HEK293 (cell line): ENCODE measurements at regions not wholly inside any gene's neighbourhood (a gene's known extent, or its start where the extent isn't known, plus 50 kb on each side); places are given as distances from the start of the nearest gene placed in this dataset.

Source experiments
- CTCF ChIA-PET: fragments of 350-600 bp; formaldehyde crosslinking; extraction: SDS; loops from one replicate; lab custom pipeline; 2021; ENCODE audit warnings: antibody characterized with exemption; lab: Yijun Ruan, JAX
- POLR2A ChIA-PET: fragments of 300-600 bp; formaldehyde crosslinking; extraction: SDS; loops from one replicate; lab custom pipeline; 2020; ENCODE audit warnings: antibody characterized with exemption, inconsistent platforms; lab: Yijun Ruan, JAX
- H3K27ac ChIP-seq: fragments of 200-500 bp; sonication (Bioruptor generic); 2 replicates; pipeline ENCODE4 v1.5.1; 2014; ENCODE audit warnings: low read depth, low read length, control low read depth, inconsistent platforms; ENCODE audit errors: extremely low read depth
- H3K36me3 ChIP-seq, 2 experiments: fragments of 200-500 bp in 1 of 2; sonication (Bioruptor generic) in 1 of 2; 1 replicate in 1 of 2; 2 replicates in 1 of 2; pipeline ENCODE4 v1.5.1; 2014 to 2017; ENCODE audit warnings: inconsistent platforms in 2 of 2, low read length in 2 of 2; ENCODE audit not compliant: control insufficient read depth in 2 of 2, insufficient read depth in 1 of 2
- H3K4me1 ChIP-seq: fragments of 200-500 bp; sonication (Bioruptor generic); 2 replicates; pipeline ENCODE4 v1.5.1; 2014; ENCODE audit warnings: mild to moderate bottlenecking, low read length, inconsistent platforms; ENCODE audit not compliant: control insufficient read depth, insufficient read depth
- H3K4me3 ChIP-seq: 2 replicates; pipeline ENCODE4 v1.5.1; 2011; ENCODE audit warnings: low read depth, mild to moderate bottlenecking, control low read depth, low read length, moderate library complexity
- H3K9me3 ChIP-seq: fragments of 200-500 bp; sonication (Bioruptor generic); 2 replicates; pipeline ENCODE4 v1.5.1; 2014; ENCODE audit warnings: low read depth, low read length, inconsistent platforms; ENCODE audit not compliant: control insufficient read depth, insufficient read depth
- BCL11B ChIP-seq: fragments of 450-650 bp; formaldehyde crosslinking; IDR thresholded peaks from 2 replicates; pipeline ENCODE4 v1.5.1; 2016; ENCODE audit warnings: low read depth, missing biosample characterization, missing genetic modification characterization
- EGR2 ChIP-seq: fragments of 450-650 bp; formaldehyde crosslinking; IDR thresholded peaks from 2 replicates; pipeline ENCODE4 v1.5.1; 2016; ENCODE audit warnings: low read depth, missing biosample characterization, missing genetic modification characterization
- OSR2 ChIP-seq: fragments of 450-650 bp; formaldehyde crosslinking; IDR thresholded peaks from 2 replicates; pipeline ENCODE4 v1.5.1; 2016; ENCODE audit warnings: missing biosample characterization, missing genetic modification characterization
- SCRT1 ChIP-seq: fragments of 450-650 bp; formaldehyde crosslinking; IDR thresholded peaks from 2 replicates; pipeline ENCODE4 v1.5.1; 2016; ENCODE audit warnings: missing biosample characterization, missing genetic modification characterization, borderline replicate concordance
- YY1 ChIP-seq: fragments of 450-650 bp; formaldehyde crosslinking; IDR thresholded peaks from 2 replicates; pipeline ENCODE4 v1.5.1; 2018; ENCODE audit warnings: missing biosample characterization, missing genetic modification characterization
- YY2 ChIP-seq: fragments of 450-650 bp; formaldehyde crosslinking; IDR thresholded peaks from 2 replicates; pipeline ENCODE4 v1.5.1; 2016; ENCODE audit warnings: missing biosample characterization, missing genetic modification characterization
- ZBTB48 ChIP-seq: fragments of 450-650 bp; formaldehyde crosslinking; IDR thresholded peaks from 2 replicates; pipeline ENCODE4 v1.5.1; 2016; ENCODE audit warnings: missing biosample characterization, missing genetic modification characterization
- ZFP37 ChIP-seq: fragments of 450-650 bp; formaldehyde crosslinking; IDR thresholded peaks from 2 replicates; pipeline ENCODE4 v1.5.1; 2016; ENCODE audit warnings: missing biosample characterization, missing genetic modification characterization
- ZFP69B ChIP-seq: fragments of 450-650 bp; formaldehyde crosslinking; IDR thresholded peaks from 2 replicates; pipeline ENCODE4 v1.5.1; 2016; ENCODE audit warnings: missing biosample characterization, missing genetic modification characterization
- ZIC2 ChIP-seq: fragments of 450-650 bp; formaldehyde crosslinking; IDR thresholded peaks from 2 replicates; pipeline ENCODE4 v1.5.1; 2016; ENCODE audit warnings: missing biosample characterization, missing genetic modification characterization
- ZNF10 ChIP-seq: fragments of 450-650 bp; formaldehyde crosslinking; IDR thresholded peaks from 2 replicates; pipeline ENCODE4 v1.5.1; 2017; ENCODE audit warnings: missing biosample characterization, missing genetic modification characterization
- ZNF157 ChIP-seq: fragments of 450-650 bp; formaldehyde crosslinking; IDR thresholded peaks from 2 replicates; pipeline ENCODE4 v1.5.1; 2016; ENCODE audit warnings: missing biosample characterization, missing genetic modification characterization
- ZNF23 ChIP-seq: fragments of 450-650 bp; formaldehyde crosslinking; IDR thresholded peaks from 2 replicates; pipeline ENCODE4 v1.5.1; 2016; ENCODE audit warnings: missing biosample characterization, missing genetic modification characterization, borderline replicate concordance
- ZNF248 ChIP-seq: fragments of 450-650 bp; formaldehyde crosslinking; IDR thresholded peaks from 2 replicates; pipeline ENCODE4 v1.5.1; 2017; ENCODE audit warnings: missing biosample characterization, missing genetic modification characterization
- ZNF324 ChIP-seq: fragments of 450-650 bp; formaldehyde crosslinking; IDR thresholded peaks from 2 replicates; pipeline ENCODE4 v1.5.1; 2016; ENCODE audit warnings: missing biosample characterization, missing genetic modification characterization
- ZNF423 ChIP-seq: fragments of 450-650 bp; formaldehyde crosslinking; IDR thresholded peaks from 2 replicates; pipeline ENCODE4 v1.5.1; 2016; ENCODE audit warnings: missing biosample characterization, missing genetic modification characterization
- ZNF510 ChIP-seq: fragments of 450-650 bp; formaldehyde crosslinking; IDR thresholded peaks from 2 replicates; pipeline ENCODE4 v1.5.1; 2018; ENCODE audit warnings: mild to moderate bottlenecking, missing genetic modification characterization, missing biosample characterization; ENCODE audit not compliant: insufficient replicate concordance
- ZNF521 ChIP-seq: fragments of 450-650 bp; formaldehyde crosslinking; IDR thresholded peaks from 2 replicates; pipeline ENCODE4 v1.5.1; 2017; ENCODE audit warnings: missing biosample characterization, mild to moderate bottlenecking, missing genetic modification characterization
- ZNF530 ChIP-seq: fragments of 450-650 bp; formaldehyde crosslinking; IDR thresholded peaks from 2 replicates; pipeline ENCODE4 v1.5.1; 2016; ENCODE audit warnings: low read depth, missing biosample characterization, missing genetic modification characterization
- ZNF585B ChIP-seq: fragments of 450-650 bp; formaldehyde crosslinking; IDR thresholded peaks from 2 replicates; pipeline ENCODE4 v1.5.1; 2016; ENCODE audit warnings: missing biosample characterization, missing genetic modification characterization
- ZNF629 ChIP-seq: fragments of 450-650 bp; formaldehyde crosslinking; IDR thresholded peaks from 2 replicates; pipeline ENCODE4 v1.5.1; 2017; ENCODE audit warnings: missing biosample characterization, missing genetic modification characterization
- ZNF747 ChIP-seq: fragments of 450-650 bp; formaldehyde crosslinking; IDR thresholded peaks from 2 replicates; pipeline ENCODE4 v1.5.1; 2016; ENCODE audit warnings: missing biosample characterization, missing genetic modification characterization
- ZNF76 ChIP-seq: fragments of 450-650 bp; formaldehyde crosslinking; IDR thresholded peaks from 2 replicates; pipeline ENCODE4; 2016; ENCODE audit warnings: low read depth, missing biosample characterization, missing genetic modification characterization, borderline replicate concordance
- ZSCAN23 ChIP-seq: fragments of 450-650 bp; formaldehyde crosslinking; IDR thresholded peaks from 2 replicates; pipeline ENCODE4 v1.5.1; 2016; ENCODE audit warnings: missing biosample characterization, missing genetic modification characterization
- TF ChIP-seq, protein P1 (sequence below): fragments of 450-650 bp; IDR thresholded peaks from 2 replicates; pipeline ENCODE4 v1.5.1; 2018; ENCODE audit warnings: missing biosample characterization, missing genetic modification characterization
- TF ChIP-seq, protein P2 (sequence below): fragments of 450-650 bp; formaldehyde crosslinking; IDR thresholded peaks from 2 replicates; pipeline ENCODE4 v1.5.1; 2016; ENCODE audit warnings: missing biosample characterization, missing genetic modification characterization
- TF ChIP-seq, protein P3 (sequence below): fragments of 450-650 bp; formaldehyde crosslinking; IDR thresholded peaks from 2 replicates; pipeline ENCODE4 v1.5.1; 2016; ENCODE audit warnings: missing biosample characterization, missing genetic modification characterization
- TF ChIP-seq, protein P4 (sequence below): fragments of 450-650 bp; formaldehyde crosslinking; conservative IDR thresholded peaks from 2 replicates; pipeline ENCODE4 v1.5.1; 2016; ENCODE audit warnings: low read depth, missing biosample characterization, missing genetic modification characterization
- TF ChIP-seq, protein P5 (sequence below): fragments of 450-650 bp; formaldehyde crosslinking; IDR thresholded peaks from 2 replicates; pipeline ENCODE4 v1.5.1; 2016; ENCODE audit warnings: missing biosample characterization, missing genetic modification characterization

DNA sequence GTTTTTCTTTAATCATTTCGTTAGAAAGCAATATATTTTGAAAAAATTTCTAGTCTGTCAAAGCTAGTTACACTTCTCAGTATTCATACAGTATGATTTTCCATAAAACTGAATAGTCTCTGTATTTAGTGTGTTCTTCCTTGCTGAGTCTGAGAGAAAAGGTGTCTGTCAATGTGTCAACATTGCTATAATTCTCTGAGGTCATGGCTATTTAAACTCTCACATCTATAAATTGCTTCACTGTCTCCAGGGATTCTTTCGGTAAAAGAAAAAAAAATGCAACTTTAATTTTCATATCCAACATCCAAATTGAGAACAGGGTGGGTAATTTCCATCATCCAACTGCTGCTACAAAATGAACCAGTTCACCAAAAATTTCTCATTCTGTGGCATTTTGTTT is 319.7 kb upstream of the GHITM start (continued):
- TF ChIP-seq ZNF530 (no peak), ZNF23 (no peak)

DNA sequence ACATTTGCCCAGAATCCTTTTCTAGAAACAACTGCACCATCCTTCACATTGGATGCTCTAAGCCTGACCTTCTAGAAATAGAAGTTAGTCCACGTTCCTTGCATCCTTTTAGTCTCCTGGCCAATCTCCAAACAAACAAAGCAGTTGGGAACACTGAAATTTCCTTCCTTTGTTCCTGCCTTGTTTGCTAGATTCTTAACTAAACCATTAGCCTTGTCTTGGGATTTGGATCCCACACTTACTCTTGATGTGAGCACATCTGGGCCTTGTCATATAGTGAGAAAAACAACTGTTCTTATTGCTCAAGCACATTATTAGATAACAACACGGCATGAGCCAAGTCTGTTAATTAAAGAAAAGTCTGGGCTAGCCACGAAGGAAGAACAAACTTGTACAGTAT is 319.3 kb upstream of the GHITM start:
- H3K36me3 ChIP-seq = no peaks in the 10 kb centered on the region
- TF ChIP-seq BCL11B (tag by site-specific recombination) (no peak), ZNF76 (no peak), EGR2 (tag by site-specific recombination) (no peak), ZNF423 (tag by site-specific recombination) (no peak), SCRT1 (tag by site-specific recombination) (no peak), ZNF510 (no peak), ZNF747 (tag by site-specific recombination) (no peak), ZBTB48 (tag by site-specific recombination) (no peak), OSR2 (tag by site-specific recombination) (no peak)
- POLR2A ChIA-PET = no interaction called here
- CTCF ChIA-PET = no interaction called here
- no peak overlapping the region for H3K4me3 ChIP-seq
- H3K27ac ChIP-seq = no peak overlapping the region
- H3K9me3 ChIP-seq = no peaks in the 10 kb centered on the region
- H3K4me1 ChIP-seq = no peaks in the 10 kb centered on the region

DNA sequence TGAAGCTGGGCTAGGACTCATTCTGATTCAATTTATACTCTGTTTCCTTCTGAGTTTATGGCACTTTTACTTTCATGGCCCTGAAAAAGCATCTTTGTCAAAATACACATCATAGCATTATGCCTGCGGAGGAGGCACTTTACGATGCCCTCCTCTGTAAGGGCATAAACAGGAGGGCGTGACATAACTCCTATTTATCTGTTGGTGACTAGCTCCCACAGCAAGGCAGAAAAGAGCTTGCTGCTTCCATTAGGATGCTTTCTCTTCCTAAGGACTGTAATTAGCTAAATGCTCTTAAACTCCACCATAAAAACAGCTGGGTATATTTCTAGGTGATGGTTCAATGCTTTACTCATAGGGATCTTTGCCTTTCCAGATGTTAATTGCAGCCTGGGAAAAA is 315.2 kb upstream of the GHITM start:
- ChIA-PET POLR2A (no interaction called here), CTCF (no interaction called here)
- Histone ChIP-seq H3K9me3 (no peaks in the 10 kb centered on the region), H3K36me3 (no peaks in the 10 kb centered on the region), H3K27ac (no peak overlapping the region), H3K4me3 (no peak overlapping the region), H3K4me1 (no peaks in the 10 kb centered on the region)
- TF ChIP-seq, protein P1, sequence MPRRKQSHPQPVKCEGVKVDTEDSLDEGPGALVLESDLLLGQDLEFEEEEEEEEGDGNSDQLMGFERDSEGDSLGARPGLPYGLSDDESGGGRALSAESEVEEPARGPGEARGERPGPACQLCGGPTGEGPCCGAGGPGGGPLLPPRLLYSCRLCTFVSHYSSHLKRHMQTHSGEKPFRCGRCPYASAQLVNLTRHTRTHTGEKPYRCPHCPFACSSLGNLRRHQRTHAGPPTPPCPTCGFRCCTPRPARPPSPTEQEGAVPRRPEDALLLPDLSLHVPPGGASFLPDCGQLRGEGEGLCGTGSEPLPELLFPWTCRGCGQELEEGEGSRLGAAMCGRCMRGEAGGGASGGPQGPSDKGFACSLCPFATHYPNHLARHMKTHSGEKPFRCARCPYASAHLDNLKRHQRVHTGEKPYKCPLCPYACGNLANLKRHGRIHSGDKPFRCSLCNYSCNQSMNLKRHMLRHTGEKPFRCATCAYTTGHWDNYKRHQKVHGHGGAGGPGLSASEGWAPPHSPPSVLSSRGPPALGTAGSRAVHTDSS (tag by site-specific recombination) = no peak
- TF ChIP-seq ZNF10 (tag by site-specific recombination) (no peak), ZNF585B (tag by site-specific recombination) (no peak), ZIC2 (tag by site-specific recombination) (no peak), ZNF521 (tag by site-specific recombination) (no peak), YY2 (tag by site-specific recombination) (no peak), ZBTB48 (tag by site-specific recombination) (no peak), ZNF248 (tag by site-specific recombination) (no peak), ZNF157 (no peak), ZNF324 (tag by site-specific recombination) (no peak), ZFP37 (tag by site-specific recombination) (no peak), ZNF629 (tag by site-specific recombination) (no peak), YY1 (no peak), ZFP69B (tag by site-specific recombination) (no peak), ZSCAN23 (tag by site-specific recombination) (no peak)
- TF ChIP-seq, protein P2, sequence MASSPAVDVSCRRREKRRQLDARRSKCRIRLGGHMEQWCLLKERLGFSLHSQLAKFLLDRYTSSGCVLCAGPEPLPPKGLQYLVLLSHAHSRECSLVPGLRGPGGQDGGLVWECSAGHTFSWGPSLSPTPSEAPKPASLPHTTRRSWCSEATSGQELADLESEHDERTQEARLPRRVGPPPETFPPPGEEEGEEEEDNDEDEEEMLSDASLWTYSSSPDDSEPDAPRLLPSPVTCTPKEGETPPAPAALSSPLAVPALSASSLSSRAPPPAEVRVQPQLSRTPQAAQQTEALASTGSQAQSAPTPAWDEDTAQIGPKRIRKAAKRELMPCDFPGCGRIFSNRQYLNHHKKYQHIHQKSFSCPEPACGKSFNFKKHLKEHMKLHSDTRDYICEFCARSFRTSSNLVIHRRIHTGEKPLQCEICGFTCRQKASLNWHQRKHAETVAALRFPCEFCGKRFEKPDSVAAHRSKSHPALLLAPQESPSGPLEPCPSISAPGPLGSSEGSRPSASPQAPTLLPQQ (tag by site-specific recombination) = no peak
- TF ChIP-seq, protein P3, sequence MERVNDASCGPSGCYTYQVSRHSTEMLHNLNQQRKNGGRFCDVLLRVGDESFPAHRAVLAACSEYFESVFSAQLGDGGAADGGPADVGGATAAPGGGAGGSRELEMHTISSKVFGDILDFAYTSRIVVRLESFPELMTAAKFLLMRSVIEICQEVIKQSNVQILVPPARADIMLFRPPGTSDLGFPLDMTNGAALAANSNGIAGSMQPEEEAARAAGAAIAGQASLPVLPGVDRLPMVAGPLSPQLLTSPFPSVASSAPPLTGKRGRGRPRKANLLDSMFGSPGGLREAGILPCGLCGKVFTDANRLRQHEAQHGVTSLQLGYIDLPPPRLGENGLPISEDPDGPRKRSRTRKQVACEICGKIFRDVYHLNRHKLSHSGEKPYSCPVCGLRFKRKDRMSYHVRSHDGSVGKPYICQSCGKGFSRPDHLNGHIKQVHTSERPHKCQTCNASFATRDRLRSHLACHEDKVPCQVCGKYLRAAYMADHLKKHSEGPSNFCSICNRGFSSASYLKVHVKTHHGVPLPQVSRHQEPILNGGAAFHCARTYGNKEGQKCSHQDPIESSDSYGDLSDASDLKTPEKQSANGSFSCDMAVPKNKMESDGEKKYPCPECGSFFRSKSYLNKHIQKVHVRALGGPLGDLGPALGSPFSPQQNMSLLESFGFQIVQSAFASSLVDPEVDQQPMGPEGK (tag by site-specific recombination) = no peak
- TF ChIP-seq, protein P4, sequence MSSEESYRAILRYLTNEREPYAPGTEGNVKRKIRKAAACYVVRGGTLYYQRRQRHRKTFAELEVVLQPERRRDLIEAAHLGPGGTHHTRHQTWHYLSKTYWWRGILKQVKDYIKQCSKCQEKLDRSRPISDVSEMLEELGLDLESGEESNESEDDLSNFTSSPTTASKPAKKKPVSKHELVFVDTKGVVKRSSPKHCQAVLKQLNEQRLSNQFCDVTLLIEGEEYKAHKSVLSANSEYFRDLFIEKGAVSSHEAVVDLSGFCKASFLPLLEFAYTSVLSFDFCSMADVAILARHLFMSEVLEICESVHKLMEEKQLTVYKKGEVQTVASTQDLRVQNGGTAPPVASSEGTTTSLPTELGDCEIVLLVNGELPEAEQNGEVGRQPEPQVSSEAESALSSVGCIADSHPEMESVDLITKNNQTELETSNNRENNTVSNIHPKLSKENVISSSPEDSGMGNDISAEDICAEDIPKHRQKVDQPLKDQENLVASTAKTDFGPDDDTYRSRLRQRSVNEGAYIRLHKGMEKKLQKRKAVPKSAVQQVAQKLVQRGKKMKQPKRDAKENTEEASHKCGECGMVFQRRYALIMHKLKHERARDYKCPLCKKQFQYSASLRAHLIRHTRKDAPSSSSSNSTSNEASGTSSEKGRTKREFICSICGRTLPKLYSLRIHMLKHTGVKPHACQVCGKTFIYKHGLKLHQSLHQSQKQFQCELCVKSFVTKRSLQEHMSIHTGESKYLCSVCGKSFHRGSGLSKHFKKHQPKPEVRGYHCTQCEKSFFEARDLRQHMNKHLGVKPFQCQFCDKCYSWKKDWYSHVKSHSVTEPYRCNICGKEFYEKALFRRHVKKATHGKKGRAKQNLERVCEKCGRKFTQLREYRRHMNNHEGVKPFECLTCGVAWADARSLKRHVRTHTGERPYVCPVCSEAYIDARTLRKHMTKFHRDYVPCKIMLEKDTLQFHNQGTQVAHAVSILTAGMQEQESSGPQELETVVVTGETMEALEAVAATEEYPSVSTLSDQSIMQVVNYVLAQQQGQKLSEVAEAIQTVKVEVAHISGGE = no peak
- TF ChIP-seq, protein P5, sequence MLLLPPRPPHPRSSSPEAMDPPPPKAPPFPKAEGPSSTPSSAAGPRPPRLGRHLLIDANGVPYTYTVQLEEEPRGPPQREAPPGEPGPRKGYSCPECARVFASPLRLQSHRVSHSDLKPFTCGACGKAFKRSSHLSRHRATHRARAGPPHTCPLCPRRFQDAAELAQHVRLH (tag by site-specific recombination) = no peak
